SU-DHL-6 (cell line): ENCODE measurements at regions not wholly inside any gene's neighbourhood (a gene's known extent, or its start where the extent isn't known, plus 50 kb on each side); places are given as distances from the start of the nearest gene placed in this dataset.

Experiments used
- H2AFZ ChIP-seq: fragments of 200-600 bp; sonication (generic); 2 replicates; pipeline ENCODE4 v1.6.1; 2014; ENCODE audit warnings: low read depth, mild to moderate bottlenecking, moderate library complexity, mixed read lengths, antibody characterized with exemption, low read length; ENCODE audit not compliant: severe bottlenecking
- H3F3A ChIP-seq: fragments of 200-600 bp; shearing (Covaris generic); 2 replicates; pipeline ENCODE4 v1.6.0; 2016; ENCODE audit warnings: antibody characterized with exemption, mild to moderate bottlenecking; ENCODE audit not compliant: insufficient read depth
- H3K27ac ChIP-seq: fragments of 200-600 bp; sonication (generic); 2 replicates; pipeline ENCODE4 v1.5.1; 2016; ENCODE audit warnings: low read depth, mild to moderate bottlenecking, low read length, moderate library complexity, mixed read lengths
- H3K27me3 ChIP-seq: fragments of 200-600 bp; sonication (generic), shearing (Covaris generic); 2 replicates; pipeline ENCODE4 v1.6.0; 2014; ENCODE audit warnings: mild to moderate bottlenecking, low read length
- H3K36me3 ChIP-seq: fragments of 200-600 bp; sonication (generic); 2 replicates; pipeline ENCODE4 v1.6.1; 2014; ENCODE audit warnings: mild to moderate bottlenecking, low read length, mixed read lengths
- H3K4me2 ChIP-seq: fragments of 300-600, 200-600 bp; shearing (Covaris generic), sonication (generic); 2 replicates; pipeline ENCODE4 v1.6.0; 2014; ENCODE audit warnings: low read length, low read depth, mild to moderate bottlenecking; ENCODE audit not compliant: poor library complexity, severe bottlenecking
- H3K4me3 ChIP-seq: fragments of 200-600 bp; sonication (generic); 2 replicates; pipeline ENCODE4 v1.5.1; 2014; ENCODE audit warnings: antibody characterized with exemption, low read length, mild to moderate bottlenecking, mixed read lengths; ENCODE audit not compliant: insufficient read depth, poor library complexity, severe bottlenecking
- H3K79me2 ChIP-seq: fragments of 200-600 bp; sonication (generic); 2 replicates; pipeline ENCODE4 v1.6.1; 2014; ENCODE audit warnings: mild to moderate bottlenecking, low read length, moderate library complexity; ENCODE audit not compliant: insufficient read depth
- H3K9ac ChIP-seq: fragments of 200-600 bp; sonication (generic); 2 replicates; pipeline ENCODE4 v1.7.0; 2014; ENCODE audit warnings: mild to moderate bottlenecking, low read length
- H3K9me2 ChIP-seq: fragments of 200-600 bp; sonication (generic); replicated peaks from 2 replicates; pipeline ENCODE4 v1.6.1; 2014; ENCODE audit warnings: low read length; ENCODE audit not compliant: insufficient read depth
- H3K9me3 ChIP-seq: fragments of 200-600 bp; sonication (generic); 2 replicates; pipeline ENCODE4 v1.6.1; 2014; ENCODE audit warnings: low read length, mixed read lengths; ENCODE audit not compliant: insufficient read depth
- H4K20me1 ChIP-seq: fragments of 200-600 bp; sonication (generic); 2 replicates; pipeline ENCODE4 v1.6.1; 2014; ENCODE audit warnings: low read depth, mild to moderate bottlenecking, antibody characterized with exemption, low read length, moderate library complexity, mixed read lengths
- EZH2phosphoT487 ChIP-seq: fragments of 200-600 bp; sonication (generic), shearing (Covaris generic); conservative IDR thresholded peaks from 2 replicates; pipeline ENCODE4 v1.6.1; 2018; ENCODE audit warnings: mild to moderate bottlenecking, antibody characterized with exemption, low read length, moderate library complexity, mixed read lengths
- TF ChIP-seq, protein P1 (sequence below): fragments of 200-600 bp; sonication (generic); IDR thresholded peaks from one replicate; pipeline ENCODE4 v1.5.1; 2017; ENCODE audit warnings: antibody characterized with exemption, mild to moderate bottlenecking, low read length, moderate library complexity; ENCODE audit not compliant: insufficient read depth, poor library complexity, severe bottlenecking

DNA sequence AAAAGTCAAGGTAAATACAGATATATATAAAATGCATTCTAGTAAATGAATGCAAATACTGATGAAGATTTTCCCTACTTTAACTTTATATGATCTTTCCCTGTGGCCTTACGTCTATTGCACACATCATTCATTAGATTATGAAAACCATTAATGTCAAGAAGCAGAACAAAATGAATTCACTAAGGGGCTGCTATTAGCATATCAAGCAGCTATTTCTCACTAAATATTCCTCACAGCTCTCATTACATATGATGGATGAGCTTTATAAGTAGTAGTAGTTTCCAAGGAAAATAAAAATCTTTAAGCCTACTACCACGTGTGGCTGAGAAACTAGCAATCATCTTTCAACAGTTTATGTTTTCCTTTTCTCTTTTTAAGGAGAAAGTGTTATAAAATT, 702.8 kb upstream of the SLC39A10 start:
- Histone ChIP-seq H4K20me1 (no peaks in the 10 kb centered on the region), H3F3A (no peaks in the 10 kb centered on the region), H3K9me2 (no peaks in the 10 kb centered on the region), H3K27me3 (no peaks in the 10 kb centered on the region), H3K9me3 (no peaks in the 10 kb centered on the region), H3K79me2 (no peaks in the 10 kb centered on the region), H3K4me3 (no peak overlapping the region), H3K27ac (no peak overlapping the region), H3K36me3 (no peaks in the 10 kb centered on the region), H3K4me2 (no peak overlapping the region), H2AFZ (no peak overlapping the region), H3K9ac (no peak overlapping the region)
- TF ChIP-seq, protein P1, sequence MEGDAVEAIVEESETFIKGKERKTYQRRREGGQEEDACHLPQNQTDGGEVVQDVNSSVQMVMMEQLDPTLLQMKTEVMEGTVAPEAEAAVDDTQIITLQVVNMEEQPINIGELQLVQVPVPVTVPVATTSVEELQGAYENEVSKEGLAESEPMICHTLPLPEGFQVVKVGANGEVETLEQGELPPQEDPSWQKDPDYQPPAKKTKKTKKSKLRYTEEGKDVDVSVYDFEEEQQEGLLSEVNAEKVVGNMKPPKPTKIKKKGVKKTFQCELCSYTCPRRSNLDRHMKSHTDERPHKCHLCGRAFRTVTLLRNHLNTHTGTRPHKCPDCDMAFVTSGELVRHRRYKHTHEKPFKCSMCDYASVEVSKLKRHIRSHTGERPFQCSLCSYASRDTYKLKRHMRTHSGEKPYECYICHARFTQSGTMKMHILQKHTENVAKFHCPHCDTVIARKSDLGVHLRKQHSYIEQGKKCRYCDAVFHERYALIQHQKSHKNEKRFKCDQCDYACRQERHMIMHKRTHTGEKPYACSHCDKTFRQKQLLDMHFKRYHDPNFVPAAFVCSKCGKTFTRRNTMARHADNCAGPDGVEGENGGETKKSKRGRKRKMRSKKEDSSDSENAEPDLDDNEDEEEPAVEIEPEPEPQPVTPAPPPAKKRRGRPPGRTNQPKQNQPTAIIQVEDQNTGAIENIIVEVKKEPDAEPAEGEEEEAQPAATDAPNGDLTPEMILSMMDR = no peak
- TF ChIP-seq EZH2phosphoT487 = no peak

DNA sequence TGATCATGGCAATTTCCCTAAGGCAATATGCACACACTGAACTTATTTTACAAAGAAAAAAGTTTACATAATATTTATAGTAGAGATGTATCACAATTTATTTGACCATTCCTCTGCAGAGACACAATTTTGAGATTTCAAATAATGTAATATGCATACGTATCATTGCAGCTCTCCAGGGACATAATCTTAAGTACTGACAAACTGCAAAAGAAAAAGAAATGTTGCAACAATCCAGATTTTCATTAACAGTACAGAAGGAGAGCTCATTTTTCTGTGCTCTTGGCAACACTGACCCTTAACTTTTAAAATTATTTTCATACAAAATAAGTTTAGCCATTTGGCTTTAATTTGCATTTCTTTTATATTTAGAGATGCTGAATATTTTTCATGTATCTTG, 710.2 kb upstream of the SLC39A10 start:
- H4K20me1 ChIP-seq = no peaks in the 10 kb centered on the region
- no peaks in the 10 kb centered on the region for H3K9me3 ChIP-seq
- H3K4me3 ChIP-seq = no peak overlapping the region
- H3K4me2 ChIP-seq = no peak overlapping the region
- H3F3A ChIP-seq = no peaks in the 10 kb centered on the region
- H3K27me3 ChIP-seq = no peaks in the 10 kb centered on the region
- no peaks in the 10 kb centered on the region for H3K79me2 ChIP-seq
- H3K36me3 ChIP-seq = no peaks in the 10 kb centered on the region
- no peak overlapping the region for H2AFZ ChIP-seq
- no peaks in the 10 kb centered on the region for H3K9me2 ChIP-seq
- TF ChIP-seq, protein P1 = no peak
- no peak for TF ChIP-seq EZH2phosphoT487
- no peak overlapping the region for H3K9ac ChIP-seq
- H3K27ac ChIP-seq = no peak overlapping the region

DNA sequence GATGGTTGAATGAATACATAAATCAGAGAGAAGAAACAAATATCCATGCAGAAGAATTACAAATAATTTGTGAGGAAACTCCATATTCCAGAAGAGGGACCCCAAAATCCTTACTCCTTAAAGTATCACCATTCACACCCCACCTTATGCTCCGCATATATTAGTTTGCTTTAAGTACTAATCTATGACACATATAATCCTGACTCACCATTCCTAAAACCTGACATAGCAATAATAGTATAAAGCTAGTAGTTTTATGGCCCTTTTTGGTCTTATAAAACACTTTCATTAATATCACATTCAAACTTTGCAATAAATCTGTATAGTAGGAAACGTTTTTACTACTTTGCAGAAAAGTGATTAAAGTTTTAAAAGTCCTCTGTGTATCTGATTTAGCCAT, 719.0 kb upstream of the SLC39A10 start:
- no peaks in the 10 kb centered on the region for H3F3A ChIP-seq
- no peak overlapping the region for H2AFZ ChIP-seq
- no peak overlapping the region for H3K9ac ChIP-seq
- H3K4me3 ChIP-seq = no peak overlapping the region
- no peak overlapping the region for H3K4me2 ChIP-seq
- no peaks in the 10 kb centered on the region for H4K20me1 ChIP-seq
- H3K9me2 ChIP-seq = no peaks in the 10 kb centered on the region
- H3K36me3 ChIP-seq = no peaks in the 10 kb centered on the region
- no peaks in the 10 kb centered on the region for H3K27me3 ChIP-seq
- H3K9me3 ChIP-seq = no peaks in the 10 kb centered on the region
- H3K27ac ChIP-seq = no peak overlapping the region
- no peak for TF ChIP-seq EZH2phosphoT487
- TF ChIP-seq, protein P1 = no peak
- H3K79me2 ChIP-seq = no peaks in the 10 kb centered on the region

DNA sequence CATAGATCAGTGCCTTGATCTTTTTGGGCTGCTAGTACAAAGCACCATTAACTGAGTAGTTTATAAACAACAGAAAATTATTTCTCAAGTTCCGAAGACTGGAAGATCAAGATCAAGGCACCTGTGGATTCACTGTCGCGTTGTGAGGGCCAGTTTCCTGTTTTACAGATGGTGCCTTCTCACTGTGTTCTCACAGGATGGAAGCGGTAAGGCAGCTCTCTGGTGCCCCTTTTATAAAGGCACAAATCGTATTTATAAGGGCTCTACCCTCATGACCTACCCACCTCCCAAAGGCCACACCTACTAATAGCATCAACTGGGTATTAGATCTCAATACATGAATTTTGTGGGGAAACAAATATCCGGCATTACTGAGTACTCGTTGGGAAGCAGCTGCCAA, 729.5 kb upstream of the SLC39A10 start:
- H3K27ac ChIP-seq = no peak overlapping the region
- H3K9me2 ChIP-seq = no peaks in the 10 kb centered on the region
- H3K4me2 ChIP-seq = no peak overlapping the region
- H3K4me3 ChIP-seq = no peak overlapping the region
- H2AFZ ChIP-seq = no peak overlapping the region
- H3F3A ChIP-seq = no peaks in the 10 kb centered on the region
- H3K9me3 ChIP-seq = no peaks in the 10 kb centered on the region
- H3K27me3 ChIP-seq = no peaks in the 10 kb centered on the region
- TF ChIP-seq, protein P1 = no peak
- TF ChIP-seq EZH2phosphoT487 = no peak
- H4K20me1 ChIP-seq = no peaks in the 10 kb centered on the region
- no peaks in the 10 kb centered on the region for H3K79me2 ChIP-seq
- no peak overlapping the region for H3K9ac ChIP-seq
- H3K36me3 ChIP-seq = no peaks in the 10 kb centered on the region
